ENCODE measurements at regions not wholly inside any gene's neighbourhood (a gene's known extent, or its start where the extent isn't known, plus 50 kb on each side); places are given as distances from the start of the nearest gene placed in this dataset.

DNA sequence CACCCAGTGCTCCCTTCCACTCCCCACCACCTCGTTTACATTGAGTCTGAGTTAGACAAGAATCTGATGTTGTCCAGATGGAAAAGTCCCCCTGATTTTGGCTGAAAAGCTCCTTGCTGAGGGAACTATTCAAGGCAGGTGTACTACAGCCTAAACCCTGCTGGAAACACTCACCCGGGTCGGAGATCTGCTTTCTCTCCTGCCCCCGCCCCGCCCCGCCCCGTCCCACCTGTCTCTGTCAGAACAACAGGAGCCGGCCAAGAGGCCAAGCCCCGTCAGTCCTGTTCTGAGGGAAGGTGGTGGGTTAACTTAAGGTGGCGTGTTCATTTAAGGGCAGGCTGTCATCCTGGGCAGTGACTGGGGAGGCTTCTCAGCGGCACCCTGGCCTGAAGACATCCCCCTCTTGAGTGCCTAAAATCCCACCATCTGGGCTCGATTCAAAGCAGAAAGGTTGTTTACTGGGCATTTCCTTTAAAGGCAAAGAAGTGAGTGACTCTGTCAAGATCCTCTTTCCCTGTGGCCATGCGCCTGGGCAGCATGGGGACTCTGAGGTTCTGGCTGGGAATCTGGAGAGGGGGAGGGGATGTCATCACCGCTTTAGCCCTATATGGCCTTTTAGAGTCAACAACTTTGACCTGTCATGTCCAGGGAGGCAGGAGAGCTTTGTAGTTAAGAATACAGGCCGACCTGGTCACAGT, 71.1 kb upstream of the NEURL1B start:
- no peak for DNase-seq (ENCODE audit: low read depth)

DNA sequence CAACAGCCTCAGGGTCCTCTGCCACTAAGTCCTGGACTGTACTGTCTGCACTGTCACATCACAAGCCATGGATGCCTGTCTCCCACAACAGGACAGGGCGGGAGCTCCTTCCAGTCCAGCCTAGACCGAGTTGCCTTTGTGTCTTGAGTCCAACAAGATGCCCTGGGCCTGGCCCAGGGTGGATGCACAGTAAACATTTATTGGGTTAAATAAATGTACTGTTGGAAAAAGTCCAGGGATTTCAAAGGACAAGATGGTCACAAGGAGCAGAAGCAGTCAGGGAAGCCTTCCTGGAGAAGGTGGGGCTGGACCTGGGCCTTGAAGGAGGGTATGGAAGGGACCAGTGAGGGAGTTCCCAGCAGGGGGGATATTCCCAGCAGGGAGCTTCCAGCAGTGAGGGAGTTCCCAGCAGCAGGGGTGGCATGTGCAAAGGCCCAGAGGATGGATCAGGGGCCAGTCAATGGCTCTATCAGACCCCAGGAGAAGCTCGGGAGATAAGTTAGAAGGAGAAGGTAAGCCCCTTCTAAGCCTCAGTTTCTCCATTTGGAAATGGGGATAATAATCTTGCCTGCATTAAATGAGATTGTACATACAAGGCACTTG, 72.7 kb upstream of the NEURL1B start:
- no peak for DNase-seq (ENCODE audit: low read depth)

DNA sequence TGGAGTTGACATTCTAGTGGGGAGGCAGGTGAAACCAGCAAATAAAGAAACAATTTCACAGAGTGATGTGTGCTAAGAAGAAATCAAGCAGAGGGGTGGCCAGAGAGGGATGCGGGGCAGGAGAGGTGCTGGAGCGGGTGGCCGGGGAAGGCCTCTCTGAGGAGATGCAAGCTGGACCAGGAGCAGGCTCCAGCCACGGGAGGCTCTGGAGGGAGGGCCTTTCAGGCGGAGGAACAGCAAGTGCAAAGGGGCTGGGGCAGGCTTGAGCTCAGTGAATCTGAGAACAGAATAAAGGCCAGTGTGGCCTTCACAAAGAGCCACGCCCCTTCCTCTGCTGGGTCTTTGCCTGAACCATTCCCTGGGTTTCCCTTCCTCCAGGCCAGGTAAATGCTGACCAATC, 73.2 kb upstream of the NEURL1B start:
- DNase-seq (ENCODE audit: low read depth), result no peak

DNA sequence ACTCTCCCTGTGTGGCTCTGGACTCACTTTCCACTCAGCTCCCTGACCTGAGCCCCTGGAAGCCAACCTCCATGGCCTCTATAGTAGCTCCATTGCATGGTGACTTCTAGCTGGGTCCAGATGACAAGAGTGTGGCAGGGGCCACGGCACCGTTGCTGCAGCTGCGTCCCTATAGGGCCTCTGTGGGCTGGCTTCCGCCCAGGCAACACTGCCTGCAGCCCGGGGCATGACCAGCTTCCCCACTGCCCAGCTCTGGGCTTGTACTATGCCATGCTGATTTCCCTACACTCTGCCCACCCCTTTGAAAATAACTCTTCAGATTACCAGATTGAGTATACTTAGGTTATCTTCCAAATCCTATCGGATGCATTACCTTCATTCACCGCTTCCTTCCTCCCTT, 73.8 kb upstream of the NEURL1B start:
- no peak for DNase-seq (ENCODE audit: low read depth)

DNA sequence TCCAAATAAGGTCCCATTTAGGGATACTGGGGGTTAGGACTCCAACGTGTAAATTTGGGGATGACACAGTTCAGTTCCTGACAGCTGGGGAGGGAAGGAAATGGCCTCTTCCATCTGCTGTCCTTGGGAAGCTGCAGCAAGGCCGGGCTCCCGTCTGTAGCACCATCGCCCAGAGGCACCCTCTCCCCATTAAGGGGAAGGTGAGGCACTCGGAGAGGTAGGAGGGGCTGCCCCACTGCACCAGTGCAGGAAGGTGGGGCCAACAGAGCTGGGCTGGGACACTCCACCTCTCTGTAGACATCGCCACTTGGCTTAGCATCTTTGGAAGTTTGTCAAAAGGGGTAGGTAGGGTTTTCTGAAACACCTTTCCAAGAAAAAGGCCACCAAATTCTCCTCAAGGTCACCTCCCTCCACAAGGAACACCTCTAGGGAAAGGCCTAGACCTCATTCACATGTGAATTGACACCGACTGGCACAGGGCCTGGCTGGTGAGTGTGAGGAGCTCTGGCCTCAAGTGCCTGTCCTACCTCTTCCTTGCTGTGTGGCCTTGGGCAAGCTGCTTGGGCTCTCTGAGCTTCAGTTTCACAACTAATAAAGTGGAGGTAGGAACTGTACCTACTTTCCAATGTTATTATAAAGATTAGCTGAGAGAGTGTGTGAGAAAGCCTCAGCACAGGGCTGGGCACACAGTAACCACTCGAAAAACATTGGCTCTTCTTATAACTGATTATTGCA, 75.0 kb upstream of the NEURL1B start:
- DNase-seq (ENCODE audit: low read depth), result no peak

DNA sequence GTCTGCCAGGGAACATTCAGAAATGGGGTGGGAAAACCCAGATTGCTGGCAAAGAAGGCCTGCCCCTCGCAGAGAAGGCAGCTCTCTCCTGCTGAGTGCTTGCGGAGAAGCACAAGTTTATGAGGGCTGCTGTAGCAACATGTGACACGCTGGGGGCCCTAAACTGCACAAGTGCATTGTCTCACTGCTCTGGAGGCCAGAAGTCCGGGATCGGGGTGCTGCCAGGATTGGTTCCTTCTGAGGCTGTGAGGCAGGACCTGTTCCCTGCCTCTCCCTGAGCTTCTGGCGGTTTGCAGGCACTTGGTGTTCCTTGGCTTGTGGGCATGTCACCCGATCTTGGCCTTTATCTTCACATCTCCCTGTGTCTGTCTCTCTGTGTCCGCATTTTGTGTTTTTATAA, 75.6 kb upstream of the NEURL1B start:
- DNase-seq (ENCODE audit: low read depth), result no peak

DNA sequence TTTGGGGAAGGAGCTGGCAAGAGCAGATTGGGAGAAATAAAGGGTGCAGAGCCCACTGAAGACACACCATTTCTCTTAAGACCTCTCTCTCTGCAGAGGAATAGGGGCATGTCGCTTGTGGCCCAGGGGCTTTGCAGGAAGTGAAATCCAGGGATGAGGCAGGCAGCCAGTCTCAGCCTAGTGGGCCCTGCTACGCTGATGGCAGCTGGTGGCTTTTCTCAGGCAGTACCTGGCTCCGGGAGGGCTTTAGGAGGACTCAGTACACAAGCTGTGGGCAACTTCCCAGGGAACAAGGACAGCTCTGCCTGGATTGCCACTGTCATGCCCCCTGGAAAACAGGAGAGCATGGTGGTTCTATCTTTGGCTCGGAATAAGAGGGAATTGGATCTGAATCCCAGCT, 76.2 kb upstream of the NEURL1B start:
- no peak for DNase-seq (ENCODE audit: low read depth)

DNA sequence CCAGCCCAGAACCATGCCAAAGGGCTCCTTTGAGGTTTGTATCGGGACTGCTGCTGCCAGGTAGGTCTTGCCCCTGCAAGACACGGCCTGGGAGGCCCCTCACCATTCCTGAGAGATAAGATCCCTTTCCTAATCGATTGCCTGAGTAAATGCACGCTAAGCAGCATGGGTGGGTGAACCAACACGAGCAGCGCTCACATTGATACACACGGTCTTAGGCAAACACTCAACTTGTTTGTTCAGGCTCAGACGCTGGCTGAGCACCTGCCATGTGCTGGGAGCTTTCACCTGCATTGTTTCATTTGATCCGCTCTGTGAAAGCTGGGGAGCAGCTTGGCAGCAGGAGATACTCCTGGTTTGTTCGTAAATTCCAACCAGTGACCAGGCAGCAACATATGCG, 76.9 kb upstream of the NEURL1B start:
- no peak for DNase-seq (ENCODE audit: low read depth)

DNA sequence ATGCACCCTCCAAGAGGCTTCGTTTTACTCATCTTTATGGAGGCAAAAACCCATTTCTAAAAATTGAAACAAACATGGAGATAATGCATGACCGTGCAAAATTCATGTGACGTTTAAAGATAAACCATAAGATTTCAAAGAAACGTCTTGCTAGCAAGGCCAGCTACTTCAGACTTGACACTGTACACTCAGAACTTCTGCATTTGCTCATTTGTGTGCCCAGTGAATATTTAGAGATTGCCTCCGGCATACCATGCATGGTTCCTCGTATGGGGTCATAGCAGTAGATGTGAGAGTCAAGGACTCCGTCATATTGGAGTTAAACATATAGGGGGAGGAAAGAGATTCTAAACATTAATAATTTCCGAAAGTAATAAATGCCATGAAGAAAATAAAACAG, 78.6 kb upstream of the NEURL1B start:
- no peak for DNase-seq (ENCODE audit: low read depth)

DNA sequence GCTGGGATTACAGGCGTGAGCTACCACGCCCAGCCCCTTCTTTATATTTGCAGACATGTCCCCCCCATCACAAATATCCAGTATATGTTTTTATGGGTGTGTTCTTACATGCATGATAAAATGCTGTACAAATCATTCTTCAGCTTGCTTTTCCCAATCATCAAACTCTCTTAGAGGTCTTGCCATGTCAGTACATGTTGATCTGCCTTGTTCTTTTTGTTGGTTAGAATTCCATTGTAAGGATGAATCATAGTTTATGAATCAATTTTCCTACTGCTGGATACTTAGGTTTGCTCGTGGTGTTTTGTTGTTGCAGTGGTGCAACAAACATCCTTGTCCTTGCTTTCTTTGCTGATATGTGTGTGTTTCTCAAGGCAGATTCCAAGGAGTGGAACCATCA, 79.9 kb upstream of the NEURL1B start:
- peak; percentile 69 for DNase-seq (ENCODE audit: low read depth)

DNA sequence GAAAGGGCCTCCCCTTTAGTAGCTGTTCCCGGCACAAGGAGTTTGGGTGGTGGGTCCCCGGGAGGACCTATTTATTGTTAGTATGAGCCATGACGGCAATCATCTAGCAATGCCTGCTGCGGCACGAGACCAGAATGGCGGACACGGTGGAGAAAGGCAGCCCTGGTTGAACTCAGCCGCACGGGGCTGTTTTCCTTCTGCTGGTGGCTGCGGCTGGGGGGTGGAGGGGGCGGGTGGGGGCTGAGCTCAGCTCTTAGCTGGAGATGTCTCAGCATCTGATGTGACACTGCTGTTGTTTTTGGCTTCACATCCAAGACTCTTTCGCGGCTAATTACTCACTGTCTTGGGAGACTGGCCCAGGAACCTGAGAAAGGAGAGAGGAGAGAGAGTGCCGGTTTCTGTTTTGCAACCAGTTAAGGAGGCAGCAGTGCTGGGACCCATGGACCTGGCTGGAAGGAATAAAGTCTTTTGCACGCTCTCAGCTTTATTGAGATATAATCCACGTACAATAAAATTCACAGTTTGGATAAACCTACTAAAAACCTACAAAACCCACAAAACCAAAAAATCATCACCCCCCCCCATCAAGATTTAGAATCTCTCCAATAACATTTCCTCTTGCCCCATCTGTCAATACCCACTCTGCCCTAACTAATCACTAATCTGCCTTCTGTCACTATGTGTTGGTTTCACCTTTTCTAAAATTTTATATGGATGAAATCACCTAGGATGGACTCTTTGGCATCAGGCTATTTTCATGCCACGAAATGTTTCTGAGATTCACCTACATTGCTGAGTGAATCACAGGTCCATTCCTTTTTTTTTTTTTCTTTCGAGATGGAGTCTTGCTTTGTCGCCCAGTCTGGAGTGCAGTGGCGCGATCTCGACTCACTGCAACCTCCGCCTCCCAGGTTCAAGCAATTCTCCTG, 81.8 kb upstream of the NEURL1B start:
- DNase-seq (ENCODE audit: low read depth), result peak; percentile 96

DNA sequence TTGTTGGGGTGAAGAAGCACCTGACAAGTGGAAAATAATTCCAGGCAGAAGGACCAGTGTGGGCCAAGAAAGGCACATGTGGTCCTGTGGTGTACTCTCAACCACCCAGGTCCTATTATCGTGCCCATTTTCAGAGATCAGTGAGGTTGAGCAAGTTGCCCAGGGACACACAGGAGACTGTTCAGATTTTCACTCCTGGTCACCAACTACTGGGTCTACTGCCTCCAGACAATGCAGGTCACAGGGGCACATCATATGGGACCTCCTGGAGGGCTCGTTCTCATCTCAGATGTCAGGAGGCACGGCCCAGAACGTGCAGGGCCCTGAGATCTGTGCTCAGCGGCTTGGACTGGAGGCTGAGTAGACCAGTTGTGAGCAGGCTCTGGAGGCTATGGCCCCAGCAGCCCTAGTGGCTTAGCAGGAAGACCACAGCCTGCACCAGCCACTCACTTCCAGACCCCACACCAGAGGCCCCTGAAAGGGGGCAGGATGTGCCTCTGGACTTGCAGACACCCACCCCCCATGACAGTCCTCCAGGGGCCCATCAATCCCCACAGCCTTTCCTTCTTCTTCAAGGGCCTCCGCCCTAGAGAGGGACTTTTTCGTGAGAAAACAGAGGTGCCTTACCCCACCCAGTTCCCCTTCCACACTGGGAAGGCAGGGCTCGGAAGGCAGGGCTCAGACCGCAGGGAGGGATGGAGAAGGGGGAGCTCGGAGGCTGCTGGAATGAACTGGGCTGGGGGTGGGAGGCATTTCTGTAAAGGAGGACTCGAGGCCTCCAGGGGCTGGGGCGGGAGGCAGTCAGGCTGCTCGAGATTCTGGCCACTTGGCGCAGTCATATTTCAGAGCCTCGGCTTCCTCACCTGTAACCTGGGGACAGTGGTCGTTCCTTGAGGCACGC, 82.7 kb upstream of the NEURL1B start:
- DNase-seq (ENCODE audit: low read depth), result no peak

DNA sequence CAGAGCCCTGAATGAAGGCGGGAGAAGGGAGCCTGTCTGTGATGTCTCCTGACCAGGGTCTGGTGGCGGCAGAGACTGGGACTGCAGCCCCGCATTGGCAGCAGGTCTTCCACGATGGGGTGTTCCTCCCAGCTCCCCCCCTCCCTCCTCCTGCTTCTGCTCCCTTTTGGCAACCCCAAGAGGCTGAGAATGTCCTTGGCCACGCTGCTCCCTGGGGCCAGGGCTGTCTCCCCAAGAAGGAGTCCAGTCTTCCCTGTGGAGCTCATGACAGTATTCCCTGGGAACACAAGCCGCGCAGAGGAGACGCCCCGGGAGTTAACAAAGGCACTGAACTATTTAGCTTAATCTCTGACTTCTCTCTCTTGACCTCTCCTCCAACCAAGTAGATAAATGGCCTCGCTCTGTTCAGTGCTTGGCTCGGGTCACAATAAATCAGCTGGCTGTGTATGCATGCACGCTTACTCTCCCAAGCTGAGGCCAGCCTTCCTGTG, 84.0 kb upstream of the NEURL1B start:
- DNase-seq (ENCODE audit: low read depth), result no peak

DNA sequence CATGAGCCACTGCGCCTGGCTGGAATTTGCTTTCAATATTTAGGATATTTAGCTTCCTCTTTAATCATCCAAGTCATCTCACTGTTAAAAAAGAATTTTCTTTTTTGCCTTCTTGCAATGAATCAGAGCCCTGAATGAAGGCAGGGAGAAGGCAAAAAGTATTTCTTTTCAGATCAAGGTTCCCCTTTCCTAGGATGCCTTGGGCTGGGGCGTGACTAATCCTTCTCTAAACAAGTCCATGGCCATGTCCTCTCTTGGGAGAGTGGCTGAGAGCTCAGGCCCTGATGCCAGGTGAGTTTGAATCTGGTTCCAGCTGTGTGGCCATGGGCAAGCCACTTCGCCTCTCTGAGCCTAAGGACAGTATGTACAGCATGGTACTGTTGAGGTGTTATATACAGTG, 84.8 kb upstream of the NEURL1B start:
- DNase-seq (ENCODE audit: low read depth), result peak; percentile 6

DNA sequence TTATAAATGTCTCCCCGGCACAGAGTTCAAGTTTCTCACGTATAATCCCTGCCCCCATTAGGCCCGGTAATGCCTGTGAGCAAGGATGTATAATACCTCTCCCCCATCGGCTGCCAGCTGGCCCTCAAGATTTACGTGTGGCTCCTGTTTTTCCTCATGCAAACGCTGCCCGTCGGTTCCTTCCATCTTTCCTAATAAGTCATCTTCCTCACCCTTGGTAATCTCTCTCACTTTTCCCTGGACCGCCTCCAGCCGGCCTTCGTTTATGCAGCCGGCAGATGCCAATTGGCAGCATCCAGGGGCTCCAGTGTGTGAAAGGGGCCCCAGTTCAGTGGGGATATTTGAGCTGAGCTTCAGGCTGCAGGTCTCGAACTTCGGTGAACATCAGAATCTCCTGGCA, 86.5 kb upstream of the NEURL1B start:
- DNase-seq (ENCODE audit: low read depth), result no peak

DNA sequence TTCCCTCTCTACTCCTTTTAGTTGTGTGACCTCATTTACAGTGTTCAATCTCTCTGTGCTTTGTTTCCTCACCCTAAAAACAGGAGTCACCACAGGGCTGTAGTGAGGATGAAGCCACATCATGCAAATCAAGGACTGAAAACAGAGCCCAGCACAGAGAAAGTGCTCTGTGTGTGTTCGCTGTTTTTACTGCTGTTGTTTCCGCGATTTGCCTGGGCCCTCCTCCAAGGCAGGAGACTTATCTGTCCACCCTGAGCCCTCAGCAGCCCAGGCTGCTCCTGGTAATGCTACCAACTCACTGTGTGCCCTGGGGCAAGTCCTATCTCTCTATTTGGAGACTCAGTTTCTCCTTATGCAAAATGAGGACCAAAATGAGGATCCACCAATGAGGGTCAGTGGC, 87.2 kb upstream of the NEURL1B start:
- DNase-seq (ENCODE audit: low read depth), result no peak

DNA sequence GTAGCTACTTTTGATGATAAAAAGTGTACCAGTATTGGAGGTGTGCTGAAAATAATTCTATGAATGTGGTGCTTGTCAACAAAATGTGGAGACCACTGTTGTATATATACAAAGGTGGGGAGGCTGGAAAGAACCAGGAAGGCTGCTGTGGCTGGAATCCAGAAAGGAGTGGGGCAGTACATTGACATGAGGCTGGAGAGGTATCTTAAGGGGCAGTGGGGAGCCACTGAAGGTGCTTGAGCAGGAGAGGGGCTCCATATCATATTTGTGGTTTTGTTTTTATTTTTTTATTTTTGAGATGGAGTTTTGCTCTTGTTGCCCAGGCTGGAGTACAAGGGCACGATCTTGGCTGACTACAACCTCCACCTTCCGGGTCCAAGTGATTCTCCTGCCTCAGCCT, 87.9 kb upstream of the NEURL1B start:
- DNase-seq (ENCODE audit: low read depth), result no peak

DNA sequence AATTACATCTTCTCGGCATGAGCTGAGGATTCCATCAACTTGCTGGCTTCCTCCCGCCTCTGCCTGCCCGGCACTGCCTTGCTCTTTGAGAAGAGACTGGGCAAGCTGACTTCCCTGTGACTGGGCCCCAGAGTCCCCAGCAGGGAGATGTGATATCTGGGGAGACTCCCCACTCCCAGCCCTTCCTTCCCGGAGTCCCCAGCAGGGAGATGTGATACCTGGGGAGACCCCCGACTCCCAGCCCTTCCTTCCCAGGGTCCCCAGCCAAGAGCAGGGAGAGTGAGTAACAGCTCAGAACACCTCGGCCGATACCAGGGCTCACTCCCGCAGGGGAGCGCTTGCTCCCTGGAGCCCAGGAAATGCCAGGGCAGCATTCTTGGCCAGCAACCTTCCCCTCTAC, 90.1 kb upstream of the NEURL1B start:
- no peak for DNase-seq (ENCODE audit: low read depth)

DNA sequence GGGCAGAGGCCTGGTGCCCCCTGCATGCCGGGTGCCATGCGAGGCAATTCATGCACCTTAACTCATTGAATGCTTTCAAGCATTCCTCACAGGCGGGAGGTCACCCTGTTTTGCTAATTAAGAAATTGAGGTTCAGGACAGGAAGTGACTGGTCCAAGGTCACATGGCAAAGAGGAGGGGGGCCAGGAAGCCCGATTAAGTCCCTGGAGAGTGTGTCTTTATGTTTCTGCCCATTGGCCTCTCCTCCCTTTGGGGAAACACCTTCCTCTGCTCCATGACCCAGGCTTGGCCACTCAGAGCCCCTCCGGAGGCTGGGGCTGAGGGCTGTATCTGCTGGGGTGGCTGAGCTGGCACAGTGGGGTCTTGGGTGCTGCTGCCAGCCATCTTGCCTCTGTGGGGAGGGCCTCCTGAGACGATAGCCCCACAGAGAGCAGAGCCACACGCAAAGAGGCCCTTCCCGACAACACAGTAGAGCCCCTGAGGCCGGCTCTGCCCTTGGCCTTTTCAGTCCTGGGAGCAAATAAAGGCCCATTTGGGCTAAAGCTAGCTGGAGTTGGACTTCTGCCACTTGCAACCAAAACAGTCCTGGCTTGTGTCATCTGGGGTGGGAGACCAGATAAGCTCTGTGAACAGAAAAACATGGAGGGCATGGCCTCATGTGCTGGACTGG, 90.8 kb upstream of the NEURL1B start:
- DNase-seq (ENCODE audit: low read depth), result no peak

DNA sequence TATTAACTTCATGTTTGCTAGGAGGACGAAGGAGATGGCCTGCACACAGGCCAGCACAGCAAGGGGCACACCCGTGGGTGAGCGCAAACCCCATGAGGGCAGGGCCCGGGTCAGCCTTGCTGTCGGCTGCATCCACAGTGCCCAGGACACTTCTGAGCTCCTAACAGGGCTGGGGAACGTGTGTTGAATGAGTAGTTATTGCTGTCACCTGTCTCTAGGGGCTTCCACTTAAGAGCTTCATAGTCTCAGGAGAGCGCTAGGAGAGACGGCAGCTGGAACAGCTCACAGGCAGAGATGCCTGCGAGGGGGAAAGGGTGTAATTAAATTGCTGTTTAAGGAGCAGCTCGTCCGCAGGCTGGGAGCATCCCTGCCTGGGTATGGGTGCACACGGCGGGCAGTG, 91.4 kb upstream of the NEURL1B start:
- DNase-seq (ENCODE audit: low read depth), result no peak
